CD4-positive, alpha-beta T cell treated with Interferon alpha-2 for 1 hour (primary cell): ENCODE measurements at regions not wholly inside any gene's neighbourhood (a gene's known extent, or its start where the extent isn't known, plus 50 kb on each side); places are given as distances from the start of the nearest gene placed in this dataset.
A peak's percentile ranks its signal among the peaks of the same experiment; 100 is the strongest.
"Not testable (repeated sequence)": the region's sequence is repeated elsewhere in the genome, so short reads cannot be mapped to it uniquely, and the experiment has no call there.

Experiments used
- DNase-seq, 2 donors: peaks; one replicate each; pipeline ENCODE4 v3.0.0-alpha.2; 2020 to 2022

DNA sequence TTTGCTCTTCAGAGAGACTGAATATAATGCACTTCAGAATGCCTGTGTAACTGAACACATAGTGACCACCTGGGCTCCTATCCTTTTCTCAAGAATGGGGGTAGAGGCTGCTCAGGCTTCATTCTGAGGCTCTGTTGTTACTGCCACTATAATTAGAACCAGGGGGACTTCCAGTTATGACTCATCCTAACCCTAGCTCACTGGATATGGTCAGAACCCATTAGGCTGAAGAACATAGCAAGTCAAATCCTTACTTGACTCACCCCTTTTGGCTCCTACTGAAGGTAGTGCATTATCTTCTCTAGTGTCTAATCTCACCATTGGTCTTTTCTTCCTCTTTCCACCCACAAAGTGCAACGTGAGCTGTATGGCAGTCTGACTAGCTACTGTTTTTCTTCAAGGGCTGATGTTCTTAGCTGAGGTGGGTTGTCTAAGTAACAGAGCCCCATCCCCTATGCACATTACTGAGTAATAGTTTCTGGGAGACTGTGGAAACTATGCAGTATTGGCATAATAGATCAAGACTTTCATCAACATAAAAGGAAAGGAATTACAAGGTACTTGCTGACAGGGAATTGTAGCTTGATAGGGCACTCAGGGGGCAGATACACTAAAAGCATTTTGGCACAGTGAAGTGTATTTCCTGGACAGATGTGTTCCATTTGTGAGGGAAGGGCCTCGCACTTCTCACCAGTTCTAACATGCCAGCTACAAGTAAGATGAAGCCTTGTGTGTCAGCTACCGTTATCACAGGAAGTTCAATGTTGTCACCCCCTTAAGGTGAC lies 431.0 kb upstream of the MEF2C start:
- peak in 1 of 2 donors; percentile 12 for DNase-seq

DNA sequence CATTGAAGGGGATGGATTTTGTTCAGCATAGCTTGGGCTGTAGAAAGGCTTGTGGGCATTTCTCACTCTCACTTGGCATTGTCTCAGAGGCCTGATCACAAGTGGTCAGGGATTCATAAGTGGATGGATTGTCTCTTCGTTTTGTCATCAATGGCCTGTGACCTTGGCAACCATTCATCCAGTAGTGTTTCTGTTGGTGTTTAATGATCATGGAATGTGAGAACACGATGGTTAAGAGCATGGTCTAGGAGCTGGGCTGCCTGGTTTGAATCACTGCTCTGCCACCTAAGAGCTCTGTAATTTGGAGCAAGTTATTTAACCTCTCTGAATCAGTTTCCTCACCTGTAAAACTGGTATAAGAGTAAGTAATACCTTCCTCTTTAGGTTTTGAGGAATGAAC lies 430.1 kb upstream of the MEF2C start:
- no peak for DNase-seq

- no peak for DNase-seq
Observed at GRCh38 chr5:89309268-89309667, 426.3 kb upstream of the MEF2C start.

GRCh38 chr5:89308606-89309040 lies 425.6 kb upstream of the MEF2C start:
- no peak for DNase-seq

DNA sequence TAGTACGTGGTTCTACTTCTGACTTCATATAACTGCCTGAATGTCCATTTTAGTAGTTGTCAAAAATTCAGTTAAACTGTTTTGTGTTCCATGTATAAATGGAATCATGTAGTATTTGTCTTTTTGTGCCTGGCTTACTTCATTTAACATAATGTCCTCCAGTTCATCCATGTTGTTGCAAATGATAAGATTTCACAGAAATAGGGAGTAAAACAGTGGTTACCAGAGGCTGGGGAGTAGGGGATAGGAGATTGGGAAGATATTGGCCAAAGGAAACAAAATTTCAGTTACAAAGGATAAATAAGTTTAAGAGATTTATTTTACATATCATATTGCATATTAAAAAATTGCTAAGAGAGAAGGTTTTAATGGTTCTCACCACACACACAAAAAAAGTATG lies 425.0 kb upstream of the MEF2C start:
- no peak for DNase-seq

- DNase-seq: not testable (repeated sequence)
Observed at GRCh38 chr5:89307141-89307540, 424.2 kb upstream of the MEF2C start.

DNA sequence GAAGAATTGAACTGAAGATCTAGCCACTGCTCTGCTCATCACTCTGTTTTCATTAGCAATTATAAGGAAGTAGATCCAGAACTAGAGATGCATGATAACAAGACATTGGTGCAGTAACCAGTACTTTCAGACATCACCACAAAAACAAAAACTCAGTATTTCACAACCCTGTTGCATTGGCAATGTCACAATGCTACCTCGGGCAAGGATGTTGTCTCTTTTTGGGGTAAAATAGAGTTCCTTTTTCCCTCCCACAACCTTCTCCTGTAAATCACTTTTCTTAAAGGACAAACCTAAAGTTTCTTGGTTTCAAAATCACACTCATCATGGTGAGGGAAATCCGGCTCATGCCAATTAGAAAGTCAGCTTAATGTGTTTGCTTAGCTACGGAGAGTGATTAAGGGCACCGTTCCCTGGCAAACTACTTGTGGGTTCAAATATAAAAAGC lies 420.1 kb upstream of the MEF2C start:
- peak in 1 of 2 donors; percentile 20 for DNase-seq

GRCh38 chr5:89302102-89302891 lies 419.3 kb upstream of the MEF2C start:
- DNase-seq: no peak

DNA sequence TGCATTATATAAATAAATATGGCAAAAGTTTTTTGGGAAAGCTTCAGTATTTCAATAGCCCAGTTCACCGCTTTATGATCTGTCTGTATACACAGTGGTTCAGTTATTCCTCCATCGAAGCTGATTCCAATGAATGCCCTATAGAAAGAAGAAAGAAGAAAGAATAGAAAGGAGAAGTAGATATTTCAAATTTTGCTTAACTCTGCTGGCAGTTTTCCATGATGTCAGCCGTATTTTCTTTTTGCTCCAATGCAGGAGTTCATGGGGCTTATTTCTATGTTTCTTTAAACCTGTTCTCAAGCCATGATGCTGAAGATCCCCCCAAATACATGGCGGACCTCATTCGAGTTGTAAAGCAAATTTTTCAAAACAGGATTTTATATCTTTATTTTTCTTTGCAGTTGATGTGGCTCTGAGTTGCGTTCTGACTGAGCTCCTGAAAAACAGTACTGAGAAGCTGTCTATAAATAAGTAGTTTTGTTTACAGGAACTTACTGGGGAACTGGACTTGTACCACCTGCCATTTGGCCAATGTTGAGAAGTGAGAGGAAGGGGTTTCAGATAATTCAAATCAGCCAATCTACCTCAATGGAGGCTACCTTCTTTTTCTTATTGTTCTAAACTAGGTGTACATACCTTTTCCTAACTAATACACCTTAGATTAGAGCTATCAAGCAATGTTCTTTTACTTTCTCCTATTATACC lies 418.5 kb upstream of the MEF2C start:
- no peak for DNase-seq

- DNase-seq: no peak
Observed at GRCh38 chr5:89300426-89300970, 417.5 kb upstream of the MEF2C start.

- DNase-seq: no peak
Observed at GRCh38 chr5:89299998-89300397, 417.0 kb upstream of the MEF2C start.

DNA sequence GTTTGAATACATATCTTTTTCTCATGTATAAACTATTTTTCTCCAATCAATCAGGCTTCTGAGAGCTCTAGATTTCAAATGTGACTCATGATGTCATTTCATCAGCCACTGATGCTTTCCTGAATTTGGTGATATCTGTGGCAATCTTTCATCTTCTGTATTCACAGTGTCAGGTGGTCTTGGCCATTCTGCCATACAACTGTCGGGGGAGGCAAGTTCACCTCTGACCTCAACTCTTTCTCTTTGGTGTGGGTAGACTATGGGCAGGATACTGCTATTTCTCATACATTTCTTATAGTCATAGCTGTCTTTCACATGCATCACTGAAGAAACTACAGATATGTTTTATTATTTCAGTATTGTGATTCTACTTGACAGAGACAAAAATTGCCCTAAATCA lies 414.1 kb upstream of the MEF2C start:
- DNase-seq: no peak

DNA sequence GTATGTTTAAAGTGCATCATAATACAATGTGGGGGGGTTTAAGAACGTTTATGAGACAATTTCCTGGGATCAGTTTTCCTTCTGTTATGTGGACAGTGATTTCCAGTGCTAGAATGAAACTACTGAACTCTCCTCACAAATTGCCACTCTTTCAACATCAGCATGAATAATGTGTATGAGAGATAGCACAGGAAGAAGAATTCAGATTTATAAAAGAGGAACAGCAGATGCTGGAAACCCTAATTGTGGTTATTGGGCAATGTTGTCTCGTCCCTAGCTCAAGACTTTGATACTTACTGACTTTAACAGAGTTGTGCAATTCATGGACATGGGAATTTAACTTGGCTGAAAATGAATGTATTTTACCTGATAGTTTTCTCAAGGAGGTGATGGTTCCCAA lies 410.8 kb upstream of the MEF2C start:
- DNase-seq: peak in 1 of 2 donors; percentile 8

DNA sequence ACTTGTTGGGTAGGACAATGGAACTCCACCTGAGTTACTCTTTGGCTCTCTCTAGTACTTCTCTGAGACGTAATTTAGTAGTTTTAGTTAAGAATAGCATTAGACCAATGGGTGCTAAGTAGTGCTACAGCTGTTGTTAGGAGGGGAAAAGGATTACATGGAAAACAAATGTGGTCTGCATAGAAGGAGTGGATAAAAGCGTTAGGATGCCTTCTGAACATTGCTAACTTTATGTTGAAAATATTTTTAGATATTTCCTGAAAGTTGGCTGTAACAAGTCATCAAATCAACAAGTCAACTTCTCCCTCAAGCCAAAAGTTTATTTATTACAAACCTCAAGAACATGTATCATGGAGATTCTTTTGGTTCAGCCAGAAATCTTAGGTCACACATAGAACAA lies 409.5 kb upstream of the MEF2C start:
- DNase-seq: no peak

- DNase-seq: no peak
Observed at GRCh38 chr5:89289604-89290003, 406.6 kb upstream of the MEF2C start.

GRCh38 chr5:89287964-89288363 lies 405.0 kb upstream of the MEF2C start:
- no peak for DNase-seq

- DNase-seq: no peak
Observed at GRCh38 chr5:89286320-89286719, 403.3 kb upstream of the MEF2C start.

DNA sequence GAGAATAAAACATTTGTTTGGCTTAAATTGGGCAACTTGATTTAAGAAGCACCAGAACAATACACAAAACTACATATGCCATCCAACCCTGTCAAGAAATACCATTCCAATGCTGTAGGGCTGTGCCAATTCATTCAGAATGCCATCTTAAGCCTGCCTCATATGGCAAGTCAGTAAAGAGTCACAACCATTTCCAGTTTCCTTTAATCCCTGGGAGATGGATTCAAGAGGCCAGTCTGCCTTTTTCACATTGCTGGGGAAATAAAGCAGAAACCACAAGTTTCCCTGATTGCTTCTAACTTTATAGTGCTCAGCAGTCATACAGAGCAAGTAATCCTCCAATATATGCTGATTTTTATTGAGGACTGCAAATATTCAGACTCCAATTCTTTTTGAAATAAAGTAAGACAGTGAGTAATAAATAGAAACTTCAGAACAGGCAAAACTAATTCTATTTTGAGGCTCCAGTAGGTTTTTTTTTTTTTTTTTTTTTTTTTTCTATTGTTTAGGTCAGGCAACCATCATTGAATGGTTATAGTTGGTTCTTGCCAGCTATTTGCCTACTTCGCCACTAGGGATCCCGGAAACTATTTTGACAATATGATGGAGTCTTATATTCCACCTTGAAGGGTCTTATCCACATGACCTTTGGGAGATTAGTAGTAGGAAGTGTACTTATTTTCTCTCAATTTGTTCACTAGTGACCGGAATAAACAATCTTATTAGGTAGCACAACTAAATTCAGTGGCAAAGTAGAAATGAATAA lies 400.9 kb upstream of the MEF2C start:
- no peak for DNase-seq

DNA sequence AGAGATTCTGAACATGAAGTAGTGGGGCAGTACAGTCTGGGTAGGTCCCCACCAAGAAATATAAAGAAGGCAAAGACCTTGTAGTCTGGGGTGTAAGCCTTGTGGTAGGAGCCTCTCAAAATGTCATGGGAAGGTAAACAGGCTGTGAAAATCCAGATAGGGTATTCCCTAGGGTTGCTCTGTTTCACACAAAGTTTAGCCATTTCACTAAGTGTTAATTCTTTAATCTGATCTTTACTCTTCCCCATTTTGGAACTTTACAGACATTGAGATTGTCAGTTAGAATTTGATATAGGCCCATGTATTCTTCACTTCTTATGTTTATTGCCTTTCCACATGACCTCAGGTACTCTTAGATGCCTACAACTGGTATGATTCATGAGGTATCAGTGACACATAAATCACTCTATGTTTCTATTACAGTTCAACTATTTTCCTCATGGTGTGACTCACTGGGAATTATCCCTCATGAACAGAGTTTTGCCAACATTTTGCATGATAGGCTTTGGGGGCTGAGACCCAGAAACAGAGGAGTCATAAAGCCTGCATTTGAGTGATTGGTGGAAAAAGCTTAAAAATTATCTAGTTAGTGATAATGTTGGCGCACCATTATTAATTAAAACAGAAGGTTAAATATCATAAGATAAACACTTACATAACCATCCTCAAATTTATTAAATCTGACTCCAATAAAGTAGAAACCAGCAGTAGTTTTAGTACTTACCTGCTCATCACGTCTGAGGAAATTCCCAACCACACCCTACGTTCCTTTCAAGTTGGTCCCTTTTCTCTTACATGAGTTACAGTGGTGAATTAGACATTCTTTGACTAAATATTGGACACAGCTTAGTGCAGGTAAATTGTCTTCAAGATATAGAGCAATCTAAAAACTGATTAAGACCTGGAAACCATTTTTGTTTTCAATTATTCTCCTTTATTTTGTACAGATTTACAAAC lies 399.8 kb upstream of the MEF2C start:
- DNase-seq: no peak

- no peak for DNase-seq
Observed at GRCh38 chr5:89281766-89282553, 399.0 kb upstream of the MEF2C start.
